ENCODE measurements at regions not wholly inside any gene's neighbourhood (a gene's known extent, or its start where the extent isn't known, plus 50 kb on each side); places are given as distances from the start of the nearest gene placed in this dataset.

DNA sequence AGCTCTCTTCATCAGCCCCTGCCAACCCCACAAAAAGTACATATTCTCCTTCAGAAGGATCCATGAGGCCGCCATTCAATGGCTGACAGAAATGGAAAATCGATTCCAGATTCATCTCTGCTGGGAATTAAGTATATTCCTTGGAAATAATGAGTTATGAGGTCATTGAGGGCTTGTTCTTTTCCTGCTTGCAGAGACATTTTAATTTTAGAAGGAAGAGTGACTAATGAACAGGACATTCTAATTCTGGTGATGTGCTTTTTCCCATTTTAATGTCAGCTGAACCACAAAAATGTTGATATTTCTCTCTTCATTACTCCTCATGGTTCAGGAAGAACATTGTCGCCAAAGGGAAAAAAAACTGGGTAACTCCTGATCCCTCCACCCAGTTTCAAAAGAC is 314.0 kb downstream of the PIK3R1 start:
- Mint-ChIP-seq H3K36me3 (no peaks in the 10 kb centered on the region), H3K27ac (no peak overlapping the region), H3K9me3 (peaks cover 8% of the 10 kb centered on the region), H3K27me3 (peaks cover 31% of the 10 kb centered on the region), H3K4me3 (no peak overlapping the region), H3K4me1 (no peaks in the 10 kb centered on the region)
- no peak for ATAC-seq

DNA sequence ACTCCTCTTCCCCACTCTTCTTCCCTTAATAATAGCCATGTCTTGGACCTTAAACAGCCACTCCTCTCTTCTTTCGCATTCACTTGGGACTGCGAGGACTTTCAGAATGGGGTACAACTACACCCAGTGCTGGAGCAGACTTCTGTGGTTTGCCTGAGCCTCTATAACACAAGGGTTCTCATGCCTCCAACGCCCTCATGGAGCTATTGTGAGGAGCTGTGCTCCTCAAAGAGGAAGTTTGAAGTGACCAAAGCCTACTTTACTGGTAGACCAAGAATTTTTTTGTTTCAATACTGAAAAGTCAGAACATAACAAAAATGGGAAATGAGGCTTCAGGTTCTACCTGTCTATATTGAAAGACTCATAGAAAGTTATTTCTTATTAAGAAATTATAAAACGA is 316.4 kb downstream of the PIK3R1 start:
- Mint-ChIP-seq H3K4me1 (no peaks in the 10 kb centered on the region), H3K9me3 (peaks cover 8% of the 10 kb centered on the region), H3K4me3 (no peak overlapping the region), H3K36me3 (no peaks in the 10 kb centered on the region), H3K27ac (no peak overlapping the region), H3K27me3 (peaks cover 37% of the 10 kb centered on the region)
- no peak for ATAC-seq

- H3K27ac Mint-ChIP-seq = no peak overlapping the region
- peaks cover 43% of the 10 kb centered on the region for H3K27me3 Mint-ChIP-seq
- H3K4me3 Mint-ChIP-seq = no peak overlapping the region
- no peak for ATAC-seq
- no peaks in the 10 kb centered on the region for H3K36me3 Mint-ChIP-seq
- no peaks in the 10 kb centered on the region for H3K4me1 Mint-ChIP-seq
- peaks cover 6% of the 10 kb centered on the region for H3K9me3 Mint-ChIP-seq
Measured at GRCh38 chr5:68533051-68533450, 317.5 kb downstream of the PIK3R1 start.

GRCh38 chr5:68533571-68534084 is 318.1 kb downstream of the PIK3R1 start:
- ATAC-seq = no peak
- no peak overlapping the region for H3K4me3 Mint-ChIP-seq
- H3K36me3 Mint-ChIP-seq = no peaks in the 10 kb centered on the region
- H3K4me1 Mint-ChIP-seq = no peaks in the 10 kb centered on the region
- no peak overlapping the region for H3K27ac Mint-ChIP-seq
- H3K27me3 Mint-ChIP-seq = peaks cover 49% of the 10 kb centered on the region
- H3K9me3 Mint-ChIP-seq = peaks cover 5% of the 10 kb centered on the region

DNA sequence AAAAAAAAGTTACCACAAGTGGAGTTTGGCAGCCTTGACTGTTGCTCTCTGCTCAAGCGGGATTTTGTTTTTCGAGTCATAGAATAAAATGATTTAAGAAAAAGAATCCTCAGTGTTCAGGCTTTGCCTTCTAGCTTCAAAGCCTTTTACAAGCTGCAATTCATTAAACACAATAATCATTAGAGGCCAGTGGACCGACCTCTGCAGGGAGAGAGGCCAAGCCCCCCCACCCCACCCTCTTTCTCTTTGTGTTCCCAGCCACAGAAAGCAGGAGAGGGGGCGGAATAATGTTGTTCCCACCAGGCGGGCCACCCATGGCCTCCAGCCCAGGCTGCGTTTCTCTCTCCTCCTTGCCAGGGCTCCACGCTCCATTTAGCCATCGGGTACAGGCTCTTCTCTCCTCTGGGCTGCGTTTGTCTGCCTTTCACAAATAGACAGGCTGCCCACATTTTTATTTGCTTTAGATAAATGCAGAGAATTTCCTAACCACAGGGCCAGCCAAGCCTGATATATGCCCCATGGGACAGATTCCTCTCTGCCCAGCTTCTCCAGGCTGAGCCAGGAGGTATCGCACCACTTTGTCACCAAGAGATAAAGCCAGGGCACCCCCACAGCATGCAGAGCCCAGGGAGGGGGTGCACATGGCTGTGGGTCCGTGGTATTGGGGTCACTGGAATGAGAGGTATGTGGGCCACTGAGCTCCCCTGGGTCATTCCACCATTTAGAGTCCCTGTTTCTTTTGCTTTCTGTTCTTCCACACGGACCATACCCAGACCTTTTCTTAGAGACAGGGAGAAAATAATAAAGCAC is 318.8 kb downstream of the PIK3R1 start:
- no peaks in the 10 kb centered on the region for H3K4me1 Mint-ChIP-seq
- H3K9me3 Mint-ChIP-seq = peaks cover 5% of the 10 kb centered on the region
- no peaks in the 10 kb centered on the region for H3K36me3 Mint-ChIP-seq
- no peak for ATAC-seq
- no peak overlapping the region for H3K27ac Mint-ChIP-seq
- H3K4me3 Mint-ChIP-seq = no peak overlapping the region
- peaks cover 56% of the 10 kb centered on the region for H3K27me3 Mint-ChIP-seq

DNA sequence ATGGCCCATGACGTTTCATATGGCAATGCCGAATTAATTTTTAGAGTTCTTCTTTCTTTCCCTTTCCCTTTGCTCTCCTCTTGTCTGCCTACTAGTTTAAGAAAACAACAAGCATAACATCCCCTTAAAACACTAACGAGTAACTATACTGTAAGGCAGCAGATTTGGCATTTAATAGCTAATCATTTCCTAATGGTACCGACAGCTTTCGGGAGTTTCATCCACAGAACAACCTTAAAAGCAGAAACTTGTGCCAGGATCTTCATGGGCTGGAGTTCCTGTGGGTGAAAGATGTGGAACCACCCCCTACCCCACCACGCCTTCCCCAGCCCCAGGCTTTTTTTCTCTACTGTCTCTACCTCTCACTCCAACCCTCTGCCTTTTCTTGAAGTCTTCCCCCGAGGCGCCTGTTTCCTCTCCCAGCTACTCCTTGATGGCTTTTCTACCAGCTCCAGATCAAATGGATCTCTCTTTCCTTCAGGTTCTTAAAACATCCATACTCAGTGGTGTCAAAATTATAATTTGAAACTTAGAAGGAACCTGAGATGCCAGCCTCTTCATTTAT is 319.5 kb downstream of the PIK3R1 start:
- Mint-ChIP-seq H3K9me3 (peaks cover 5% of the 10 kb centered on the region), H3K4me1 (no peaks in the 10 kb centered on the region), H3K36me3 (no peaks in the 10 kb centered on the region), H3K27me3 (peaks cover 62% of the 10 kb centered on the region), H3K4me3 (no peak overlapping the region), H3K27ac (no peak overlapping the region)
- no peak for ATAC-seq

DNA sequence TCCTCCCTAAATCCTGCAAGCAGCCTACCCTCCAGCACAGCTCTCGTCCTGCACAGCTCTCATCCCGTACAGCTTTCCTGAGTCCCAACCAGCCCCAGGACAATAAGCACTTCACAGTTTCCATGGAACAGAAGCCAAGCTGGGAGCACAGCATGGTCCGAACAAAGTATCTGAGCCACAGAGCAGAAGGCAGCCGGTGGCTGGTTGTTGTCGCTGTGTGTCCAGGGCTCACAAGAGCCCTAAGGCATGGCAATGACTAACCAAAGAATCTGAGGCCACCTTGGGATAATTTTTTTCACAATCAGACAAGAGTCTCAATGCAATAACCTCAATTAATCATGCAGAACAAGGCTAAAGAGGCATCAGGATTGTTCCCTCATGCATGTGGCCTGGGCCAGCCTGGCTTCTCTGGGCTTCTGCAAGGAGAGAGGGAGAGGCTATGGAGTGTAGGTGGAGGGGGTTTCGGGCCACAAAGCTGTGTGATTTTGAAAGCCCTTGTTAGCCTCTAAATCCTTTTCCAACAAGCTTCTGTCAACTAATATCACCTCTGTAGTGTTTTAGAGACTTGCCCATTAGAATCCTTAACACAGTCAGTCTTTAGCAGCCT is 323.4 kb downstream of the PIK3R1 start:
- peaks cover 66% of the 10 kb centered on the region for H3K27me3 Mint-ChIP-seq
- peak; percentile 34 for ATAC-seq
- H3K27ac Mint-ChIP-seq = no peak overlapping the region

DNA sequence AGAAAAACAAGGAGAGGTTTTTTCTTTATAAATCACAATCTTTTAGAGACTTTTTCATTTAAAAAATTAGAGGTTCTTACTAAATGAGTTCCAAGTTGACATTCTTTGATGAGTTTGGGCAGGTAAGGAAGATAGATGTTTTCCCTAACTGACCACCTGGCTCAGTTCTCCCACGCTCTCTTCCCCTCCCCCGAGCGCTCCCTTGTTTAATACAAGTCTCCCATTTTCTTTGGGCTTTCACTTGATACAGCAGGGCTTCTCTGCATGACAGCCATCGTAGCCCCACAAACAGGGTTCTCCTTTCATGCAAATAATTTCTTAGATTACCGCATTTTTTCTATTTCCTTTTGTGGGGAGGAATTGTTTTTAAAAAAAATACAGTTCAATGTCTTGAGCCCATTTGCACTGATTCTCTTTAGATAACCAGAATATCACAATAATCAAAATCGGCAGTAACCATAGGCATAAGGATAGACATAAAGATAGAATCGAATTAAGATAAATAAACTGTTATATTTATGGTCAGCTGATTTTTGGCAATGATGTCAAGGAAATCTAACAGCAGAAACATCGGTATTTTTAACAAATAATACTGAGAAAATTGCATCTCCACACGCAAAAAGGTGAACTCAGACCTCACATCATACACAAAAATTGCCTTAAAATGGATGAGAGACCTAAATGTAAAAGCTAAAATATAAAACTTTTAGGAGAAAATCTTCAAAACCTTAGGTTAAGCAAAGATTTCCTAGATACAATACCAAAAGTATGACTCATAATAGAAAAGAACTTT is 325.4 kb downstream of the PIK3R1 start:
- ATAC-seq = no peak
- H3K36me3 Mint-ChIP-seq = no peaks in the 10 kb centered on the region
- peaks cover 47% of the 10 kb centered on the region for H3K27me3 Mint-ChIP-seq
- H3K27ac Mint-ChIP-seq = no peak overlapping the region
- H3K9me3 Mint-ChIP-seq = no peaks in the 10 kb centered on the region
- H3K4me3 Mint-ChIP-seq = no peak overlapping the region
- H3K4me1 Mint-ChIP-seq = peaks cover 14% of the 10 kb centered on the region

More for the DNA sequence above, 323.4 kb downstream of the PIK3R1 start:
- Mint-ChIP-seq H3K4me1 (peaks cover 14% of the 10 kb centered on the region), H3K4me3 (no peak overlapping the region), H3K9me3 (no peaks in the 10 kb centered on the region), H3K36me3 (no peaks in the 10 kb centered on the region)

DNA sequence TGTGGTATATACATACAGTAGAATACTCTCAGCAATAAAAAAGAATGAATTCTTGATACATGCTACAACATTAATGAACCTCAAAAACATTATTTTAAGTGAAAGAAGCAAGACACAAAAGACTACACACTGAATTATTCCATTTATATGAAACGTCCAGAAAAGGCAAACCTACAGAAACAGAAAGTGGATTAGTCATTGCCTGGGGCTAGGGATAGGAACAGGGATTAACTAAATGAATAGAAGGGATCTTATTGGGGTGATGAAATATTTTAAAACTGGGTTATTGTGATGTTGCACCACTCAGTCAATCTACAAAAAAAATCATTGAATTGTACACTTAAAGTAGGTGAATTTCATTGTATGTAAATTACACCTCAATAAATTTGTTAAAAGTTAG is 326.7 kb downstream of the PIK3R1 start:
- H3K4me1 Mint-ChIP-seq = peaks cover 14% of the 10 kb centered on the region
- no peak overlapping the region for H3K4me3 Mint-ChIP-seq
- H3K36me3 Mint-ChIP-seq = no peaks in the 10 kb centered on the region
- no peaks in the 10 kb centered on the region for H3K9me3 Mint-ChIP-seq
- H3K27ac Mint-ChIP-seq = no peak overlapping the region
- H3K27me3 Mint-ChIP-seq = peaks cover 45% of the 10 kb centered on the region
- ATAC-seq = no peak

GRCh38 chr5:68543212-68543611 is 327.7 kb downstream of the PIK3R1 start:
- Mint-ChIP-seq H3K36me3 (no peaks in the 10 kb centered on the region), H3K27me3 (peaks cover 37% of the 10 kb centered on the region), H3K4me1 (peaks cover 14% of the 10 kb centered on the region), H3K27ac (no peak overlapping the region), H3K9me3 (no peaks in the 10 kb centered on the region), H3K4me3 (no peak overlapping the region)
- ATAC-seq = peak; percentile 44

DNA sequence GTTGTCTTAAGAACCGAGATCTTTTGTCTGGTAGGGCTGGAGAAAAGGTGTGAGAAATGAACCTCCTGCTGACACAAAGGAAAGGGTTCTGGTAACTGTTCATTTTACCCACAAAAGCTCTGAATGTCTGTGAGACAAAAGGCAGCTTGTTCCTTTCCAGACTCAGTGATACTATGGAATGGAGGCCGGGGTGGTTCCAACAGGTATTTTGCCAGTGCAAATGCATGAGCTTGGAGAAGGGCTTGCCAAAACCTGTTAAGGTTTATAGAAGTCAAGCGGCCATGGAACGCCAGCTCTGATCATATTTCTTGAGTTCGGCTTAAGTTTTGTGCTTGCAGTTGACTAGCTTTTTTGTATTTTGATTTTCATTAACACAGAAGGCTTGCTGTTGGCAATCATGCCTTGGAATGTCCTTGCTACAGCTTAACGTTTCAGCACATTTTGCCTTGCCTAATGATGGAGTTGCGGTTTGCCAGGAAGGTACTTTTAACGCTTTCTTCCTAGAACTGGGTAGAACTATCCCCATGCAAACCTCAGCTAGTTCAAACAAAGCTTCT is 328.6 kb downstream of the PIK3R1 start:
- Mint-ChIP-seq H3K36me3 (no peaks in the 10 kb centered on the region), H3K27ac (no peak overlapping the region), H3K4me1 (peaks cover 14% of the 10 kb centered on the region), H3K9me3 (no peaks in the 10 kb centered on the region), H3K27me3 (peaks cover 27% of the 10 kb centered on the region), H3K4me3 (no peak overlapping the region)
- no peak for ATAC-seq

- H3K27ac Mint-ChIP-seq = no peak overlapping the region
- peaks cover 14% of the 10 kb centered on the region for H3K4me1 Mint-ChIP-seq
- H3K27me3 Mint-ChIP-seq = peaks cover 21% of the 10 kb centered on the region
- H3K4me3 Mint-ChIP-seq = no peak overlapping the region
- no peak for ATAC-seq
- H3K9me3 Mint-ChIP-seq = no peaks in the 10 kb centered on the region
- H3K36me3 Mint-ChIP-seq = no peaks in the 10 kb centered on the region
Measured at GRCh38 chr5:68544648-68545552, 329.3 kb downstream of the PIK3R1 start.

DNA sequence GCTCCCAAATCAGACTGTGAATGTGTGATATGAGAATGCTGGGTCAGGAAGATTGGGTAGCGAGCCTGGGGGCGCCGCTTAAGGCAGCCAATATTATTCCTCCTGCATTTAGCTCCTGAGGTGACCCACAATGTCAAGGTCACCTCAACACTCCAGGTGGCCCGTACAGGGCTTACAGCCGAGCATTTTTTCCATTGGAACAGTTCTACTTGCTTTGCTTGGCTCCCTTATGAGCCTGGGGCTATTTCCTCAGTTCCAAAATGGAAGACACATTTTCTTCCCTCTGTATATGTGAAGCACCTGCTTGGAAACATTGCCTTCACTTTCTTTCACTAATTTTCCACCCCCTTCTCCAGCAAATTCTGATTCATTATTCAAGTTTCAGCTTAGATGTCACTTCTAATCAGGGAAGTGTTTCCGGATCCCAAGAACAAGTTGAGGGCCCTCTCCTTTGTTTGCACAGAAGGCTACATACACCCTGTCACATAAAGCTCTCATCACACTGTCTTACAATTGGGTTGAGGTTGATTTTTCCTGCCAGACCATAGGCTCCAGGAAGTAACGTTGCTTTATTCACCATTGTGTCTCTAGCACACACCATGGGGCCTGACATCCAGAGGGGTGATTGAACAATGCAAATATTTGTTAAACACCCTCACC is 330.2 kb downstream of the PIK3R1 start:
- H3K27ac Mint-ChIP-seq = no peak overlapping the region
- H3K36me3 Mint-ChIP-seq = no peaks in the 10 kb centered on the region
- peaks cover 14% of the 10 kb centered on the region for H3K4me1 Mint-ChIP-seq
- no peak for ATAC-seq
- no peaks in the 10 kb centered on the region for H3K9me3 Mint-ChIP-seq
- H3K4me3 Mint-ChIP-seq = no peak overlapping the region
- H3K27me3 Mint-ChIP-seq = peaks cover 12% of the 10 kb centered on the region

- H3K9me3 Mint-ChIP-seq = no peaks in the 10 kb centered on the region
- no peak overlapping the region for H3K4me3 Mint-ChIP-seq
- H3K27ac Mint-ChIP-seq = no peak overlapping the region
- no peaks in the 10 kb centered on the region for H3K36me3 Mint-ChIP-seq
- ATAC-seq = no peak
- peaks cover under 1% of the 10 kb centered on the region for H3K27me3 Mint-ChIP-seq
- H3K4me1 Mint-ChIP-seq = peaks cover 14% of the 10 kb centered on the region
Measured at GRCh38 chr5:68547056-68547455, 331.5 kb downstream of the PIK3R1 start.

Measured in stimulated activated memory B cell treated with anti-CD40 and anti-IgM and Interleukin-4, amounts not matched to agents 10 μg/mL and 1 μg/mL and 100 μg/mL, for 72 hours (primary cell).